IMR-90 (cell line): ENCODE measurements at regions not wholly inside any gene's neighbourhood (a gene's known extent, or its start where the extent isn't known, plus 50 kb on each side); places are given as distances from the start of the nearest gene placed in this dataset.

Experiments used
- ATAC-seq: fragments of 200-7000 bp; cut with Tn5 transposase; 2 replicates; pipeline ENCODE4 v1.9.1; 2020; ENCODE audit warnings: low read depth, mild to moderate bottlenecking, moderate library complexity
- BruUV-seq: library from RNA; stranded (reverse); fragments of 400-500 nt; replicated peaks from 2 replicates; lab custom pipeline; 2021; lab: Mats Ljungman, UMichigan
- CTCF ChIA-PET: fragments of 300-600 bp; formaldehyde crosslinking; extraction: SDS; loops from one replicate; lab custom pipeline; 2021; ENCODE audit warnings: antibody characterized with exemption; lab: Yijun Ruan, JAX
- POLR2A ChIA-PET: fragments of 300-600 bp; sonication (Branson Sonifier 250); formaldehyde crosslinking; loops from one replicate; lab custom pipeline; 2022; ENCODE audit warnings: antibody characterized with exemption; ENCODE audit not compliant: unreplicated experiment; lab: Charles Lee
- DNase-seq: peaks from one replicate; pipeline ENCODE4 v3.0.0; 2013
- H2AFZ ChIP-seq: replicated peaks from 2 replicates; pipeline ENCODE3; 2013; ENCODE audit warnings: low read length, mild to moderate bottlenecking; ENCODE audit not compliant: poor library complexity
- H2AK5ac ChIP-seq: 2 replicates; pipeline ENCODE4 v1.6.1; 2013; ENCODE audit warnings: low read depth, low read length, inconsistent platforms
- H2AK9ac ChIP-seq: replicated peaks from 2 replicates; pipeline ENCODE3; 2013; ENCODE audit warnings: mild to moderate bottlenecking, low read depth, low read length, moderate library complexity; ENCODE audit not compliant: poor library complexity
- H2BK120ac ChIP-seq: 2 replicates; pipeline ENCODE4 v1.6.1; 2013; ENCODE audit warnings: low read depth, low read length, inconsistent platforms
- H2BK15ac ChIP-seq: 3 replicates; pipeline ENCODE4 v1.6.1; 2013; ENCODE audit warnings: low read depth, low read length, inconsistent platforms
- H2BK20ac ChIP-seq: 2 replicates; pipeline ENCODE4 v1.6.1; 2013; ENCODE audit warnings: low read depth, mild to moderate bottlenecking, inconsistent platforms, low read length, moderate library complexity
- H2BK5ac ChIP-seq: 2 replicates; pipeline ENCODE4 v1.6.1; 2013; ENCODE audit warnings: mild to moderate bottlenecking, low read depth, low read length, inconsistent platforms; ENCODE audit not compliant: poor library complexity, severe bottlenecking
- H3K14ac ChIP-seq: replicated peaks from 2 replicates; pipeline ENCODE4 v1.6.1; 2013; ENCODE audit warnings: low read depth, low read length, inconsistent platforms
- H3K18ac ChIP-seq: 2 replicates; pipeline ENCODE4 v1.6.1; 2013; ENCODE audit warnings: low read depth, low read length, control low read depth
- H3K23ac ChIP-seq: 2 replicates; pipeline ENCODE4 v1.6.1; 2013; ENCODE audit warnings: low read depth, low read length, inconsistent platforms
- H3K27ac ChIP-seq: 2 replicates; pipeline ENCODE4 v1.5.1; 2013; ENCODE audit warnings: mild to moderate bottlenecking, control low read depth, low read length; ENCODE audit not compliant: insufficient read depth
- H3K27me3 ChIP-seq: 2 replicates; pipeline ENCODE4 v1.6.1; 2013; ENCODE audit warnings: low read length; ENCODE audit not compliant: control insufficient read depth, insufficient read depth
- H3K36me3 ChIP-seq: 2 replicates; pipeline ENCODE4 v1.6.1; 2013; ENCODE audit warnings: low read length, mixed read lengths; ENCODE audit not compliant: control insufficient read depth, insufficient read depth
- H3K4ac ChIP-seq: 2 replicates; pipeline ENCODE4 v1.6.1; 2013; ENCODE audit warnings: low read depth, low read length, inconsistent platforms
- H3K4me1 ChIP-seq: 2 replicates; pipeline ENCODE4 v1.6.1; 2013; ENCODE audit warnings: low read length, mixed read lengths; ENCODE audit not compliant: control insufficient read depth, insufficient read depth
- H3K4me2 ChIP-seq: 2 replicates; pipeline ENCODE4 v1.6.1; 2013; ENCODE audit warnings: low read depth, mild to moderate bottlenecking, control low read depth, low read length, moderate library complexity
- H3K4me3 ChIP-seq: 2 replicates; pipeline ENCODE4 v1.5.1; 2013; ENCODE audit warnings: low read depth, mild to moderate bottlenecking, control low read depth, low read length, moderate library complexity; ENCODE audit not compliant: insufficient read depth
- H3K56ac ChIP-seq: 2 replicates; pipeline ENCODE4 v1.6.1; 2013; ENCODE audit warnings: low read length, inconsistent platforms; ENCODE audit not compliant: insufficient read depth; ENCODE audit errors: extremely low read depth
- H3K79me1 ChIP-seq, 2 experiments: 2 replicates each; pipeline ENCODE4 v1.6.1; 2013; ENCODE audit warnings: low read length in 2 of 2, inconsistent platforms in 1 of 2, low read depth in 1 of 2
- H3K9ac ChIP-seq: 2 replicates; pipeline ENCODE4 v1.6.1; 2013; ENCODE audit warnings: low read depth, low read length, control low read depth
- H3K9me1 ChIP-seq: 2 replicates; pipeline ENCODE4 v1.6.1; 2013; ENCODE audit warnings: low read length, inconsistent platforms; ENCODE audit not compliant: insufficient read depth
- H3K9me3 ChIP-seq: 2 replicates; pipeline ENCODE4 v1.6.1; 2013; ENCODE audit warnings: low read length; ENCODE audit not compliant: control insufficient read depth, insufficient read depth
- H4K20me1 ChIP-seq: 2 replicates; pipeline ENCODE4 v1.6.1; 2013; ENCODE audit warnings: low read length, inconsistent platforms; ENCODE audit not compliant: insufficient read depth
- H4K5ac ChIP-seq: 2 replicates; pipeline ENCODE4 v1.6.1; 2013; ENCODE audit warnings: mild to moderate bottlenecking, low read depth, low read length, control low read depth
- H4K8ac ChIP-seq, 2 experiments: 2 replicates each; pipeline ENCODE4 v1.6.1; 2013; ENCODE audit warnings: low read depth in 2 of 2, low read length in 2 of 2, control low read depth in 1 of 2, inconsistent platforms in 1 of 2
- H4K91ac ChIP-seq: 2 replicates; pipeline ENCODE4 v1.6.1; 2013; ENCODE audit warnings: low read depth, low read length, inconsistent platforms; ENCODE audit not compliant: insufficient read depth
- RFX5 ChIP-seq: IDR thresholded peaks from 2 replicates; pipeline ENCODE4 v1.8.0; 2012; ENCODE audit warnings: low read depth, mild to moderate bottlenecking, low read length, moderate library complexity
- WGBS, 2 experiments: methylation state at CpG; one replicate each; pipeline versions ENCODE4 v1.1.5 to v1.1.7; 2013; ENCODE audit warnings: missing lambda C conversion rate in 2 of 2; ENCODE audit not compliant: insufficient read length in 1 of 2; ENCODE audit errors: extremely low coverage in 2 of 2; 5-methylcytosine and 5-hydroxymethylcytosine counted together
- dilution Hi-C: fragments of 300-500 bp; cut with HindIII; formaldehyde crosslinking; loops from one replicate; pipeline ENCODE4 v1.14.3; 2018; ENCODE audit warnings: low sequenced_read_pairs; ENCODE audit not compliant: unreplicated experiment
- in situ Hi-C: fragments of 300-500 bp; cut with MboI; formaldehyde crosslinking; loops from 3 replicates; pipeline ENCODE4 v1.14.3; 2019; ENCODE audit warnings: low sequenced_read_pairs, inconsistent platforms, mixed read lengths
- intact Hi-C: fragments of 100-400 bp; cut with micrococcal nuclease; formaldehyde crosslinking; loops from 2 replicates; pipeline ENCODE4 v1.10.0; 2022

DNA sequence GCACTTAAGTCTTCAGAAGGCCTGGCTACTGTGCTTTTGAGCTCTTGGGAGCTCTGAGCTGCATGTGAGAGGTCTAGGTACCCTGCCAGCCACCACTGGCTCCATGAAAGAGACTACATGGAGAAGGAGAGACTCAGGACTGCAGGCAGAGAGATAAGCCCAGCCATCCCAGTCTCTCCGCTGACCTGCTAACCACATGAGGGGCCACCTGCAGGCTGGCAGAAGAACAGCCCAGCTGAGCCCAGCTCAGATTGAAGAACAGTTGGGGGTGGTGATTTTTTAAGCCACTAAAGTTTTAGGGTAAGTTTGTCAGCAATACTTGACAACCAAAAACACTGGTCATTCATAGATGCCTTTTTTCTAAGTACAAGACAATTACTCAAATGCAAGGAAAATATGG lies 205.0 kb upstream of the PRDM9 start:
- Histone ChIP-seq H3K4ac (no peak overlapping the region), H3K36me3 (no peaks in the 10 kb centered on the region), H2BK120ac (no peak overlapping the region), H2BK20ac (no peak overlapping the region), H3K14ac (no peak overlapping the region), H3K4me3 (no peak overlapping the region), H4K91ac (no peak overlapping the region), H3K4me2 (no peak overlapping the region), H3K9me3 (peaks cover 10% of the 10 kb centered on the region; the same call in 1 of the 2 replicates), H3K9ac (no peak overlapping the region), H3K23ac (no peak overlapping the region), H2AK9ac (no peak overlapping the region), H3K56ac (no peak overlapping the region), H2AFZ (no peak overlapping the region), H4K8ac (no peak overlapping the region), H3K9me1 (no peaks in the 10 kb centered on the region), H3K18ac (no peak overlapping the region), H3K4me1 (no peaks in the 10 kb centered on the region), H4K20me1 (no peaks in the 10 kb centered on the region), H2AK5ac (no peak overlapping the region), H3K27me3 (no peaks in the 10 kb centered on the region), H2BK15ac (no peak overlapping the region), H3K79me1 (no peaks in the 10 kb centered on the region), H4K5ac (no peak overlapping the region), H3K27ac (no peak overlapping the region), H2BK5ac (no peak overlapping the region)
- in situ Hi-C loops: no loop called here
- intact Hi-C loops: no loop called here
- no TSS peak for BruUV-seq
- TF ChIP-seq RFX5: no peak
- no CpG with 5 or more reads among the region's 1 CpG for WGBS, 2 experiments
- ChIA-PET POLR2A (no interaction called here), CTCF (no interaction called here)
- DNase-seq: no peak
- ATAC-seq: no peak
- dilution Hi-C loops: no loop called here
